GM23338 (cell line): ENCODE measurements at regions not wholly inside any gene's neighbourhood (a gene's known extent, or its start where the extent isn't known, plus 50 kb on each side); places are given as distances from the start of the nearest gene placed in this dataset.

Source experiments
- ATAC-seq: fragments of 200-7000 bp; cut with Tn5 transposase; 3 replicates; pipeline ENCODE4 v1.9.1; 2020
- DNase-seq: peaks from one replicate; pipeline ENCODE4 v3.0.0-alpha.2; 2015; ENCODE audit warnings: low spot score
- H2AFZ ChIP-seq: fragments of 200-600 bp; sonication (generic); 2 replicates; pipeline ENCODE4 v1.8.0; 2016; ENCODE audit warnings: antibody characterized with exemption, mild to moderate bottlenecking, moderate library complexity
- H3F3A ChIP-seq: fragments of 200-600 bp; sonication (generic); replicated peaks from 2 replicates; pipeline ENCODE4 v1.8.0; 2017; ENCODE audit warnings: antibody characterized with exemption, mixed run types, low read depth
- H3K27ac ChIP-seq: fragments of 200-600 bp; sonication (generic); 2 replicates; pipeline ENCODE4 v1.6.1; 2016; ENCODE audit warnings: low read depth
- H3K27me3 ChIP-seq: fragments of 200-600 bp; sonication (generic); 2 replicates; pipeline ENCODE4 v1.8.0; 2016; ENCODE audit warnings: mild to moderate bottlenecking, mixed run types, moderate library complexity; ENCODE audit not compliant: insufficient read depth
- H3K36me3 ChIP-seq: fragments of 200-600 bp; sonication (generic); 2 replicates; pipeline ENCODE4 v1.8.0; 2016; ENCODE audit warnings: mild to moderate bottlenecking; ENCODE audit not compliant: insufficient read depth
- H3K4me1 ChIP-seq: fragments of 200-600 bp; sonication (generic); 2 replicates; pipeline ENCODE4 v1.8.0; 2016; ENCODE audit warnings: mild to moderate bottlenecking, moderate library complexity; ENCODE audit not compliant: insufficient read depth
- H3K4me2 ChIP-seq: fragments of 200-600 bp; sonication (generic); 2 replicates; pipeline ENCODE4 v1.7.1; 2017; ENCODE audit warnings: mixed run types
- H3K4me3 ChIP-seq: fragments of 200-600 bp; sonication (generic); 2 replicates; pipeline ENCODE4 v1.6.1; 2016; ENCODE audit warnings: mixed run types
- H3K79me2 ChIP-seq: fragments of 200-600 bp; sonication (generic); replicated peaks from 2 replicates; pipeline ENCODE4 v1.8.0; 2017; ENCODE audit warnings: mild to moderate bottlenecking; ENCODE audit not compliant: insufficient read depth
- H3K9me2 ChIP-seq: fragments of 200-600 bp; sonication (generic); 2 replicates; pipeline ENCODE4 v1.8.0; 2017; ENCODE audit not compliant: insufficient read depth
- H4K20me1 ChIP-seq: fragments of 200-600 bp; sonication (generic); replicated peaks from 2 replicates; pipeline ENCODE4 v1.8.0; 2017; ENCODE audit warnings: mild to moderate bottlenecking; ENCODE audit not compliant: insufficient read depth
- H3K27ac Mint-ChIP-seq: 2 replicates; pipeline ENCODE4 v1.8.0; 2020; ENCODE audit warnings: inconsistent platforms, mild to moderate bottlenecking, moderate library complexity, mixed read lengths
- H3K27me3 Mint-ChIP-seq: 3 replicates; pipeline ENCODE4 v1.8.0; 2022; ENCODE audit warnings: low read depth, mild to moderate bottlenecking, moderate library complexity, mixed read lengths, inconsistent platforms; ENCODE audit not compliant: insufficient read depth, poor library complexity
- H3K36me3 Mint-ChIP-seq: 3 replicates; pipeline ENCODE4 v1.8.0; 2021; ENCODE audit warnings: low read depth, mild to moderate bottlenecking, inconsistent platforms, moderate library complexity, mixed read lengths
- H3K4me1 Mint-ChIP-seq: 3 replicates; pipeline ENCODE4 v1.8.0; 2020; ENCODE audit warnings: mild to moderate bottlenecking, inconsistent platforms, mixed read lengths
- H3K4me3 Mint-ChIP-seq: 3 replicates; pipeline ENCODE4 v1.8.0; 2021; ENCODE audit warnings: moderate library complexity, mild to moderate bottlenecking, inconsistent platforms, mixed read lengths
- H3K9me3 Mint-ChIP-seq: 3 replicates; pipeline ENCODE4 v1.8.0; 2020; ENCODE audit warnings: moderate library complexity, mild to moderate bottlenecking, inconsistent platforms, mixed read lengths
- NANOG ChIP-seq: IDR thresholded peaks from 2 replicates; pipeline ENCODE4 v1.6.1; 2016; ENCODE audit warnings: antibody characterized with exemption, borderline replicate concordance
- ZNF114 ChIP-seq: fragments of 250-450 bp; sonication (Bioruptor Pico); IDR thresholded peaks from 2 replicates; pipeline ENCODE4 v1.5.0; 2020; ENCODE audit warnings: mild to moderate bottlenecking, moderate library complexity
- TF ChIP-seq, protein P1 (sequence below): fragments of 250-450 bp; sonication (Bioruptor Pico); IDR thresholded peaks from 2 replicates; pipeline ENCODE4 v1.5.0; 2020; ENCODE audit warnings: mild to moderate bottlenecking, moderate library complexity
- TF ChIP-seq, protein P2 (sequence below), 2 experiments: fragments of 200-600 bp in 1 of 2; sonication (generic) in 1 of 2; conservative IDR thresholded peaks; 2 replicates each; pipeline versions ENCODE4 v1.5.1 to v1.6.1; 2016 to 2017; ENCODE audit warnings: antibody characterized with exemption in 2 of 2, low read depth in 2 of 2, mild to moderate bottlenecking in 2 of 2, moderate library complexity in 1 of 2

DNA sequence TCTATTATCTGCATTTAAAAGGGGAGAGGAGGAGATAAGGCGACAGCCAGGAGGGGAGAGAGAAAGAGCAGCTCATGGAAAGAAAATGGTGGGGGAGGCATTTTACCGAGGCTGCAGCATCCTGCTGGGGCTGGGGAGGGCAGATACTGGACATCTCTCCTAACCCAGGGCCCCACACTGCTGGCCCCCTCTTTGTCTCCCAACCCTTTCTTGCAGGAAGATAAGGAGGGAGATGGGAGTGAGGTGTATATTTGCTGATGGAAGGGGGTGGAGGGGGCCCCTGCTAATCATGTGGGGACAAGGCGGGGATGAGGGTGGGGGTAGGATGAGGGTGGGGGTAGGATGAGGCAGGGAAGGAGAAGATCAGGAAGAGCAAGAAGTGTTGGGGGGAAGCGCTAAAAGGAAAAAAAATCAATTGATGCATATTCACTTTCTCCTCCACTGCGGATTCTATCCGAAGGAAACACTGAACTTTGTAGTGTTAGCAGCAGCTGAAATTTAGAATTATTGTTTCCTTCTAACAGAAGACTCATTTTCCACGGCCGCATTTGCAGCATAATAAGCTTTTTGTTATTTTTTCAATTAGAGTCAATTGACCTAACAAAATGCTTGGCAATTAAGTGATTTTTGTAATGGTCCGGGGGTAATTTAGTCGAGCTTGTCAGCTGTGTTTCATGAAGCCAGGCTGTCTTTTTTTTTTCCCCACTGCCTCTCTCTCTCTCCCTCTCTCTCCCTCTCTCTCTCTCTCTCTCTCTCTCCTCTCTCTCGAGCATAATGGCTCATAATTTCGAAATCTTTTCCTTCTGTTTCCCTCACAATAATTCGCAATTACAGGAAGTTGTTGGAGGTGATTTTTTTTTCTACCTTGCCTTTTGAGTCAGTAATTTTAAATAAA lies 1134.6 kb downstream of the BCL11B start (continued):
- TF ChIP-seq, protein P1, sequence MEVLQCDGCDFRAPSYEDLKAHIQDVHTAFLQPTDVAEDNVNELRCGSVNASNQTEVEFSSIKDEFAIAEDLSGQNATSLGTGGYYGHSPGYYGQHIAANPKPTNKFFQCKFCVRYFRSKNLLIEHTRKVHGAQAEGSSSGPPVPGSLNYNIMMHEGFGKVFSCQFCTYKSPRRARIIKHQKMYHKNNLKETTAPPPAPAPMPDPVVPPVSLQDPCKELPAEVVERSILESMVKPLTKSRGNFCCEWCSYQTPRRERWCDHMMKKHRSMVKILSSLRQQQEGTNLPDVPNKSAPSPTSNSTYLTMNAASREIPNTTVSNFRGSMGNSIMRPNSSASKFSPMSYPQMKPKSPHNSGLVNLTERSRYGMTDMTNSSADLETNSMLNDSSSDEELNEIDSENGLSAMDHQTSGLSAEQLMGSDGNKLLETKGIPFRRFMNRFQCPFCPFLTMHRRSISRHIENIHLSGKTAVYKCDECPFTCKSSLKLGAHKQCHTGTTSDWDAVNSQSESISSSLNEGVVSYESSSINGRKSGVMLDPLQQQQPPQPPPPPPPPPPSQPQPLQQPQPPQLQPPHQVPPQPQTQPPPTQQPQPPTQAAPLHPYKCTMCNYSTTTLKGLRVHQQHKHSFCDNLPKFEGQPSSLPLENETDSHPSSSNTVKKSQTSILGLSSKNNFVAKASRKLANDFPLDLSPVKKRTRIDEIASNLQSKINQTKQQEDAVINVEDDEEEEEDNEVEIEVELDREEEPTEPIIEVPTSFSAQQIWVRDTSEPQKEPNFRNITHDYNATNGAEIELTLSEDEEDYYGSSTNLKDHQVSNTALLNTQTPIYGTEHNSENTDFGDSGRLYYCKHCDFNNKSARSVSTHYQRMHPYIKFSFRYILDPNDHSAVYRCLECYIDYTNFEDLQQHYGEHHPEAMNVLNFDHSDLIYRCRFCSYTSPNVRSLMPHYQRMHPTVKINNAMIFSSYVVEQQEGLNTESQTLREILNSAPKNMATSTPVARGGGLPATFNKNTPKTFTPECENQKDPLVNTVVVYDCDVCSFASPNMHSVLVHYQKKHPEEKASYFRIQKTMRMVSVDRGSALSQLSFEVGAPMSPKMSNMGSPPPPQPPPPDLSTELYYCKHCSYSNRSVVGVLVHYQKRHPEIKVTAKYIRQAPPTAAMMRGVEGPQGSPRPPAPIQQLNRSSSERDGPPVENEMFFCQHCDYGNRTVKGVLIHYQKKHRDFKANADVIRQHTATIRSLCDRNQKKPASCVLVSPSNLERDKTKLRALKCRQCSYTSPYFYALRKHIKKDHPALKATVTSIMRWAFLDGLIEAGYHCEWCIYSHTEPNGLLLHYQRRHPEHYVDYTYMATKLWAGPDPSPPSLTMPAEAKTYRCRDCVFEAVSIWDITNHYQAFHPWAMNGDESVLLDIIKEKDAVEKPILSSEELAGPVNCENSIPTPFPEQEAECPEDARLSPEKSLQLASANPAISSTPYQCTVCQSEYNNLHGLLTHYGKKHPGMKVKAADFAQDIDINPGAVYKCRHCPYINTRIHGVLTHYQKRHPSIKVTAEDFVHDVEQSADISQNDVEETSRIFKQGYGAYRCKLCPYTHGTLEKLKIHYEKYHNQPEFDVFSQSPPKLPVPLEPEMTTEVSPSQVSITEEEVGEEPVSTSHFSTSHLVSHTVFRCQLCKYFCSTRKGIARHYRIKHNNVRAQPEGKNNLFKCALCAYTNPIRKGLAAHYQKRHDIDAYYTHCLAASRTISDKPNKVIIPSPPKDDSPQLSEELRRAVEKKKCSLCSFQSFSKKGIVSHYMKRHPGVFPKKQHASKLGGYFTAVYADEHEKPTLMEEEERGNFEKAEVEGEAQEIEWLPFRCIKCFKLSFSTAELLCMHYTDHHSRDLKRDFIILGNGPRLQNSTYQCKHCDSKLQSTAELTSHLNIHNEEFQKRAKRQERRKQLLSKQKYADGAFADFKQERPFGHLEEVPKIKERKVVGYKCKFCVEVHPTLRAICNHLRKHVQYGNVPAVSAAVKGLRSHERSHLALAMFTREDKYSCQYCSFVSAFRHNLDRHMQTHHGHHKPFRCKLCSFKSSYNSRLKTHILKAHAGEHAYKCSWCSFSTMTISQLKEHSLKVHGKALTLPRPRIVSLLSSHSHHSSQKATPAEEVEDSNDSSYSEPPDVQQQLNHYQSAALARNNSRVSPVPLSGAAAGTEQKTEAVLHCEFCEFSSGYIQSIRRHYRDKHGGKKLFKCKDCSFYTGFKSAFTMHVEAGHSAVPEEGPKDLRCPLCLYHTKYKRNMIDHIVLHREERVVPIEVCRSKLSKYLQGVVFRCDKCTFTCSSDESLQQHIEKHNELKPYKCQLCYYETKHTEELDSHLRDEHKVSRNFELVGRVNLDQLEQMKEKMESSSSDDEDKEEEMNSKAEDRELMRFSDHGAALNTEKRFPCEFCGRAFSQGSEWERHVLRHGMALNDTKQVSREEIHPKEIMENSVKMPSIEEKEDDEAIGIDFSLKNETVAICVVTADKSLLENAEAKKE (CRISPR knock-in tag), result no peak
- TF ChIP-seq ZNF114 (CRISPR knock-in tag), result no peak

DNA sequence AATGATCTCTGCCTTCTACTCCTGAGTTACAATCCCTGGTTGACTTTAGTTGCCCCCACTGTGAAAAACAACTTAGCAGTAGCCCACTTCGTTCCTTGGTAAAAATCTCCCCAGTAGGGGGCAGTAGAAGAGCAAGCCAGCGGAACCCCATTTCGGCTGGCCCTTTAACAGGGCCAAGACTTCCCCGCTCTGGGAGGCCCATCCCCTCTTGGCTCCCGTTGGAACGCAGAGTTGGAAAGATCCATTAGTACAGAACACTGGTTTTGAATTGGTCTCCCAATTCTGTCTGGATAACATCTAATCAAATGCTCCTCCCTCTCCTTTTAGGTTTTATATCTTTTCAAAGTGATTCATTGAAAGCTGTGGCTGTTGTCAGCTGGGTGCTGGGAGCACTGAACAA lies 1133.3 kb downstream of the BCL11B start:
- H3K4me2 ChIP-seq, result no peak overlapping the region
- no peak overlapping the region for H3K4me3 ChIP-seq
- no peaks in the 10 kb centered on the region for H3K79me2 ChIP-seq
- Mint-ChIP-seq H3K27me3 (no peaks in the 10 kb centered on the region), H3K4me1 (peaks cover 30% of the 10 kb centered on the region), H3K9me3 (no peaks in the 10 kb centered on the region), H3K36me3 (no peaks in the 10 kb centered on the region), H3K4me3 (no peak overlapping the region), H3K27ac (no peak overlapping the region)
- H3K36me3 ChIP-seq, result no peaks in the 10 kb centered on the region
- ATAC-seq (peak; percentile 87), DNase-seq (peak; percentile 88)
- H3K27ac ChIP-seq, result no peak overlapping the region
- peaks cover 27% of the 10 kb centered on the region for H3K4me1 ChIP-seq
- H4K20me1 ChIP-seq, result no peaks in the 10 kb centered on the region
- no peaks in the 10 kb centered on the region for H3K27me3 ChIP-seq
- no peak for TF ChIP-seq NANOG
- TF ChIP-seq, protein P2, sequence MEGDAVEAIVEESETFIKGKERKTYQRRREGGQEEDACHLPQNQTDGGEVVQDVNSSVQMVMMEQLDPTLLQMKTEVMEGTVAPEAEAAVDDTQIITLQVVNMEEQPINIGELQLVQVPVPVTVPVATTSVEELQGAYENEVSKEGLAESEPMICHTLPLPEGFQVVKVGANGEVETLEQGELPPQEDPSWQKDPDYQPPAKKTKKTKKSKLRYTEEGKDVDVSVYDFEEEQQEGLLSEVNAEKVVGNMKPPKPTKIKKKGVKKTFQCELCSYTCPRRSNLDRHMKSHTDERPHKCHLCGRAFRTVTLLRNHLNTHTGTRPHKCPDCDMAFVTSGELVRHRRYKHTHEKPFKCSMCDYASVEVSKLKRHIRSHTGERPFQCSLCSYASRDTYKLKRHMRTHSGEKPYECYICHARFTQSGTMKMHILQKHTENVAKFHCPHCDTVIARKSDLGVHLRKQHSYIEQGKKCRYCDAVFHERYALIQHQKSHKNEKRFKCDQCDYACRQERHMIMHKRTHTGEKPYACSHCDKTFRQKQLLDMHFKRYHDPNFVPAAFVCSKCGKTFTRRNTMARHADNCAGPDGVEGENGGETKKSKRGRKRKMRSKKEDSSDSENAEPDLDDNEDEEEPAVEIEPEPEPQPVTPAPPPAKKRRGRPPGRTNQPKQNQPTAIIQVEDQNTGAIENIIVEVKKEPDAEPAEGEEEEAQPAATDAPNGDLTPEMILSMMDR (conservative IDR thresholded peaks at IDR 0.05; ENCODE audit: low read depth in 2 of 2), result peak; percentile 80 to 86
- H2AFZ ChIP-seq, result no peak overlapping the region; the same call in 1 of the 2 replicates
- no peaks in the 10 kb centered on the region for H3F3A ChIP-seq
- no peaks in the 10 kb centered on the region for H3K9me2 ChIP-seq
